Neural cell (in vitro differentiated cells): ENCODE measurements at regions not wholly inside any gene's neighbourhood (a gene's known extent, or its start where the extent isn't known, plus 50 kb on each side); places are given as distances from the start of the nearest gene placed in this dataset.

ENCODE experiments used
- EP300 ChIP-seq: fragments of 450-650 bp; conservative IDR thresholded peaks from 2 replicates; pipeline ENCODE4 v1.6.1; 2014; ENCODE audit warnings: antibody characterized with exemption, mild to moderate bottlenecking, moderate library complexity; ENCODE audit not compliant: poor library complexity, severe bottlenecking
- TF ChIP-seq, protein P1 (sequence below): fragments of 450-650 bp; IDR thresholded peaks from 2 replicates; pipeline ENCODE4 v1.5.1; 2014; ENCODE audit warnings: antibody characterized with exemption, mild to moderate bottlenecking, moderate library complexity; ENCODE audit not compliant: poor library complexity, severe bottlenecking
- TF ChIP-seq, protein P2 (sequence below): IDR thresholded peaks from 2 replicates; pipeline ENCODE4 v1.6.1; 2012; ENCODE audit warnings: borderline replicate concordance

DNA sequence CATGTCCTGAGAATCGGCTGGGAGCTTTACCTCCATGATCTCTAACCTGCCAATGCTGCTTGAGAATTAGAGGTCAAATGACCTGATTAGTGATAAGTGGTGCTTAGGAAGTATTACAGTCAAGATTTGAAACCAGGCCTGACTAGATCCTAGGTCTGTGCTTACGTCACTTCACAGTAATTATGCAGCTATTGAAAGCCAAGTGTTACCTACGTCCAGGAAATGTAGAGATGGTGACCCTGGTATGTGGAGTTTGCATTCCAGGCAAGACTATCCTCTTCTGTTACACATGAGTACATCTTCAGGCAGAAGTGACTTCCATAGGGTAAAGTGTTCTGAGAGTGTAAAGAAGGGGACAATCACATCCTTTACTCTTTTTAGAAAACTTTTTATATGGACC, 530.4 kb upstream of the TENM4 start:
- no peak for TF ChIP-seq EP300
- TF ChIP-seq, protein P1, sequence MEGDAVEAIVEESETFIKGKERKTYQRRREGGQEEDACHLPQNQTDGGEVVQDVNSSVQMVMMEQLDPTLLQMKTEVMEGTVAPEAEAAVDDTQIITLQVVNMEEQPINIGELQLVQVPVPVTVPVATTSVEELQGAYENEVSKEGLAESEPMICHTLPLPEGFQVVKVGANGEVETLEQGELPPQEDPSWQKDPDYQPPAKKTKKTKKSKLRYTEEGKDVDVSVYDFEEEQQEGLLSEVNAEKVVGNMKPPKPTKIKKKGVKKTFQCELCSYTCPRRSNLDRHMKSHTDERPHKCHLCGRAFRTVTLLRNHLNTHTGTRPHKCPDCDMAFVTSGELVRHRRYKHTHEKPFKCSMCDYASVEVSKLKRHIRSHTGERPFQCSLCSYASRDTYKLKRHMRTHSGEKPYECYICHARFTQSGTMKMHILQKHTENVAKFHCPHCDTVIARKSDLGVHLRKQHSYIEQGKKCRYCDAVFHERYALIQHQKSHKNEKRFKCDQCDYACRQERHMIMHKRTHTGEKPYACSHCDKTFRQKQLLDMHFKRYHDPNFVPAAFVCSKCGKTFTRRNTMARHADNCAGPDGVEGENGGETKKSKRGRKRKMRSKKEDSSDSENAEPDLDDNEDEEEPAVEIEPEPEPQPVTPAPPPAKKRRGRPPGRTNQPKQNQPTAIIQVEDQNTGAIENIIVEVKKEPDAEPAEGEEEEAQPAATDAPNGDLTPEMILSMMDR = no peak
- TF ChIP-seq, protein P2, sequence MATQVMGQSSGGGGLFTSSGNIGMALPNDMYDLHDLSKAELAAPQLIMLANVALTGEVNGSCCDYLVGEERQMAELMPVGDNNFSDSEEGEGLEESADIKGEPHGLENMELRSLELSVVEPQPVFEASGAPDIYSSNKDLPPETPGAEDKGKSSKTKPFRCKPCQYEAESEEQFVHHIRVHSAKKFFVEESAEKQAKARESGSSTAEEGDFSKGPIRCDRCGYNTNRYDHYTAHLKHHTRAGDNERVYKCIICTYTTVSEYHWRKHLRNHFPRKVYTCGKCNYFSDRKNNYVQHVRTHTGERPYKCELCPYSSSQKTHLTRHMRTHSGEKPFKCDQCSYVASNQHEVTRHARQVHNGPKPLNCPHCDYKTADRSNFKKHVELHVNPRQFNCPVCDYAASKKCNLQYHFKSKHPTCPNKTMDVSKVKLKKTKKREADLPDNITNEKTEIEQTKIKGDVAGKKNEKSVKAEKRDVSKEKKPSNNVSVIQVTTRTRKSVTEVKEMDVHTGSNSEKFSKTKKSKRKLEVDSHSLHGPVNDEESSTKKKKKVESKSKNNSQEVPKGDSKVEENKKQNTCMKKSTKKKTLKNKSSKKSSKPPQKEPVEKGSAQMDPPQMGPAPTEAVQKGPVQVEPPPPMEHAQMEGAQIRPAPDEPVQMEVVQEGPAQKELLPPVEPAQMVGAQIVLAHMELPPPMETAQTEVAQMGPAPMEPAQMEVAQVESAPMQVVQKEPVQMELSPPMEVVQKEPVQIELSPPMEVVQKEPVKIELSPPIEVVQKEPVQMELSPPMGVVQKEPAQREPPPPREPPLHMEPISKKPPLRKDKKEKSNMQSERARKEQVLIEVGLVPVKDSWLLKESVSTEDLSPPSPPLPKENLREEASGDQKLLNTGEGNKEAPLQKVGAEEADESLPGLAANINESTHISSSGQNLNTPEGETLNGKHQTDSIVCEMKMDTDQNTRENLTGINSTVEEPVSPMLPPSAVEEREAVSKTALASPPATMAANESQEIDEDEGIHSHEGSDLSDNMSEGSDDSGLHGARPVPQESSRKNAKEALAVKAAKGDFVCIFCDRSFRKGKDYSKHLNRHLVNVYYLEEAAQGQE = no peak
